GM18951 (cell line): ENCODE measurements at regions not wholly inside any gene's neighbourhood (a gene's known extent, or its start where the extent isn't known, plus 50 kb on each side); places are given as distances from the start of the nearest gene placed in this dataset.
"Not testable (repeated sequence)": the region's sequence is repeated elsewhere in the genome, so short reads cannot be mapped to it uniquely, and the experiment has no call there.

Experiments used
- POLR2A ChIP-seq: IDR thresholded peaks from 4 replicates; pipeline ENCODE4 v1.6.1; 2011; ENCODE audit warnings: mild to moderate bottlenecking; ENCODE audit not compliant: insufficient read length, insufficient read depth; ENCODE audit errors: extremely low read depth
- in situ Hi-C: fragments of 300-500 bp; cut with MboI; formaldehyde crosslinking; loops from one replicate; pipeline ENCODE4 v1.12.0; 2022; ENCODE audit warnings: low sequenced_read_pairs, mixed read lengths, inconsistent platforms; ENCODE audit not compliant: unreplicated experiment

DNA sequence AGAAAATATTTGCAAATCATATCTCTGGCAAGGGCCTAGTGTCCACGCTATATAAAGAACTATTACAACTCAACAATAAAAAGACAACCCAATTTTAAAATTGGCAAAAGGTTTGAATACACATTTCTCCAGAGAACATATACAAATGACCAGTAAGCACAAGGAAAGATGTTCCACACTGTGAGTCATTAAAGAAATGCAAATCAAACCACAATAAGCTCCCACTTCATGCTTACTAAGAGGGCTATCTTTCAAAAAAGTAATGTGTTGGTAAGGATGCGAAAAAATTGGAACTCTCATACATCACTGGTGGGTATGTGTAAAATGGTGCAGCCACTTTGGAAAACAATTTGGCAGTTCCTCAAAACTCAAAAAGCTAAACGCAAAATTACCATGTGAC lies 884.0 kb upstream of the INTU start:
- TF ChIP-seq POLR2A: no peak
- in situ Hi-C loops: no loop called here

GRCh38 chr4:126750723-126751122 lies 882.0 kb upstream of the INTU start:
- in situ Hi-C loops: no loop called here
- TF ChIP-seq POLR2A: no peak

- in situ Hi-C loops: no loop called here
- no peak for TF ChIP-seq POLR2A
These were observed 880.6 kb upstream of the INTU start for GRCh38 chr4:126752126-126752525.

DNA sequence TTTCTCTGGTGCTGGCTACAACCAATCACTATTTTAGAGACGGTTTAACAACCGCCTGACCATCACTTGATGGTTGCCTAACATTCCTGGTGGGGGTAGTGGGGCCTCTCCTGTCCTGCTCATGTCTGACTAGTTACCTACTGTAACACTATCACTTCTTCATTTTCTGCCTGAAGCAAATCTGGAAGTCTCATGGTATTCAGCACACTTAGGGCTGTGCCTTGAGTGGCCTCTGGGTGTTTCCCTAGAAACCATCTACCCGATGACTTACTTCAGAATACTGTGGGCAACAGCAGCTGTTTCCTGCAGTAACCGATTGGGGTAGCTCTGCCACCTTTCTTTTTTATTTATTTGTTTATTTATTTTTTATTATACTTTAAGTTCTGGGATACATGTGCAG lies 880.1 kb upstream of the INTU start:
- TF ChIP-seq POLR2A: no peak
- in situ Hi-C loops: no loop called here

GRCh38 chr4:126753592-126753991 lies 879.2 kb upstream of the INTU start:
- in situ Hi-C loops: no loop called here
- no peak for TF ChIP-seq POLR2A

- no peak for TF ChIP-seq POLR2A
- in situ Hi-C loops: no loop called here
These were observed 877.3 kb upstream of the INTU start for GRCh38 chr4:126755506-126755905.

DNA sequence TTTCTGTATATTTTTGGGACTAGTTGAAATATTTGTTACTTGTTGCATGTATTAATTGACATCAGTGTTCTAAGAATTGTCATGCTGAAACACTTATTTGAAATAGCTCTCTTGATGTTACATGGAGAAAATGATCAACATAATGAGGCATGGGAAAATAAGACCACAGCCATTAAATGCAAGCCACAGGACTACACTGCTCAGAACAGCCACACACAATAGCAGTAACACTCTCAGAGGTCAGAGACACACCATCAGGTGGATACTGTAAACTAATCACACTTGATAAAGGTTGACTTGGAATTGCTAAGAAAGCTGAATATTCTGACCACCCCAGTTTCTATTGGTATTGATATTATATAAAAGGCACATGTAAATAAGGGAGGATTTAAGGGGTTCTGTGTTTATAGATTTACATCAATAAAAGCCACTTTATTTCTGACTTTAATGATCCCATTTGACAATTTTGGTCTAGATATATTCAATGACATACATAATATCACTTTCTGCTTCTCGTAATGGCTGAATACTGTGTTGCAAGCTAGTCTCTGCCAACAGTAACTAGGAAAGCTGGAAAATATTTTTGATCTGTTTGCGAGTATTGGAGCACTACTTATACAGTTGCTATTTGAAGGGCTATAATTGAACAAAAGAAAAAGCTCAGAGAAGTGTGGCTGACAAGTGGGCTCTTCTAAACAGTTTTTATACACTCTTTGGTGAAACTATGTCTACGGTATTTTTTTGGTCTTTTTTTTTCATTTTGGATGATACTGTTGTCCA lies 876.5 kb upstream of the INTU start:
- in situ Hi-C loops: no loop called here
- no peak for TF ChIP-seq POLR2A

DNA sequence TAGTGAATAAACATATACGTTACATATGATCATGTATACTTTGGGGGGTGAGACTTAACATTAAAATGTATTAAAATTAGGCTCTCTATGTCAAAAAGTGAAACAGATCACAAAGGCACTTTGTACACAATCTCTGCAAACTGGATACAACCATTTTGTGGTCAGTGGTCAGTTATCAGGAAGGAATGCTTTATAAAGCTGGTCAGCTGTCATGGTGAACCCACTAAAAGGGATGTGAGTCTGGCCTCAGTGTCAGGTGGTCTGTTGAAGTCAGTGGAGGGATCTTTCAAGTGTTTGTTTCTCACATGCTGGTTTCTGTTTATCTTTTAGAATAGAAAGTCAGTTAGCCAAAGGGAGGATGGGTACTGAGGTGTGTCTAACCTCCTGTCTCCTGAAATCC lies 875.5 kb upstream of the INTU start:
- in situ Hi-C loops: no loop called here
- TF ChIP-seq POLR2A: no peak

- in situ Hi-C loops: no loop called here
- TF ChIP-seq POLR2A: no peak
These were observed 874.3 kb upstream of the INTU start for GRCh38 chr4:126758493-126758892.

DNA sequence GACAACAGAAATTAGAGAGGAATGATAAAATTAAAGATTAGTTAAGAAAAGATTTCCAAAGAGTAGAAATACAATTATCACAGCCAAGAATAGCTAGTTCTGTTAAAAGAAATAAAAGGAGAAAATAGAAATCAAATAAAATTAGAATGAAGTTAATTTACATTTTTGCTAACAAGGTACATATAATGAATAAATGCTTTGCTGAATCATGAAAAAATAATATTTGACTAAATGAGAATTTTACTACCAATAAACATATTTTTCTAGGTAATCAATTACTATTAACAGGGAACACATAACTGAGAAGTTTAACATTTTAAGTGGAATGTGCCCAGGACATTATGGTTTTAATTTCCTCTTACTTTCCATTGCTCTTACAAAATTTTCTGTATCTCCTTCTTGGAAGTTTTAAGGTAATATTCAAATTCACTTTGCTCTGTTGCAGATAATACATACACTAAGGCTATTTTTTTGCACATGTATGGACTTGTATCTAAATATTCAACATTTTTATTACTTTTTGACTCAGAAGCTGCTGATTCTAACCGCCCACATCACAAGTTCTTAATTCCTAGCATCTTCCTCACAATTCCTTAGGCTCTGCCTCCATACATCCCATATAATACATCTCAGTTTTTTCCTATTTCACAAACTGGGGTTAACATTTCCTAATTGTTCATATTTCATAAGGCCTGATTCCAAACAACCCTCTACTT lies 870.7 kb upstream of the INTU start:
- no peak for TF ChIP-seq POLR2A
- in situ Hi-C loops: no loop called here

GRCh38 chr4:126762663-126763247 lies 870.0 kb upstream of the INTU start:
- TF ChIP-seq POLR2A: no peak
- in situ Hi-C loops: no loop called here

- in situ Hi-C loops: no loop called here
- TF ChIP-seq POLR2A: no peak
These were observed 866.5 kb upstream of the INTU start for GRCh38 chr4:126766241-126766640.

- TF ChIP-seq POLR2A: no peak
- in situ Hi-C loops: no loop called here
These were observed 864.4 kb upstream of the INTU start for GRCh38 chr4:126768338-126768737.

GRCh38 chr4:126770811-126771553 lies 861.8 kb upstream of the INTU start:
- in situ Hi-C loops: not testable (repeated sequence)

GRCh38 chr4:126771618-126772017 lies 861.1 kb upstream of the INTU start:
- in situ Hi-C loops: not testable (repeated sequence)
